HEK293T (cell line): ENCODE measurements at regions not wholly inside any gene's neighbourhood (a gene's known extent, or its start where the extent isn't known, plus 50 kb on each side); places are given as distances from the start of the nearest gene placed in this dataset.

Experiments used
- CTCF ChIA-PET: fragments of 350-600 bp; formaldehyde crosslinking; extraction: SDS; loops from one replicate; lab custom pipeline; 2021; ENCODE audit warnings: antibody characterized with exemption, inconsistent platforms; lab: Yijun Ruan, JAX
- POLR2A ChIA-PET: fragments of 350-600 bp; formaldehyde crosslinking; extraction: SDS; loops from one replicate; lab custom pipeline; 2020; ENCODE audit warnings: antibody characterized with exemption, inconsistent platforms; lab: Yijun Ruan, JAX
- DNase-seq: peaks from one replicate; pipeline ENCODE4 v3.0.0; 2012; ENCODE audit warnings: mixed read lengths; ENCODE audit errors: extremely low spot score
- ARNT ChIP-seq: fragments of 450-650 bp; IDR thresholded peaks from 2 replicates; pipeline ENCODE4 v1.6.1; 2017; ENCODE audit warnings: mild to moderate bottlenecking
- BHLHE40 ChIP-seq: fragments of 450-650 bp; IDR thresholded peaks from 2 replicates; pipeline ENCODE4 v1.6.1; 2016; ENCODE audit warnings: mild to moderate bottlenecking, moderate library complexity, borderline replicate concordance
- CTBP1 ChIP-seq: fragments of 450-650 bp; IDR thresholded peaks from 2 replicates; pipeline ENCODE4 v1.6.1; 2016; ENCODE audit warnings: borderline replicate concordance
- ELF4 ChIP-seq: fragments of 450-650 bp; IDR thresholded peaks from 2 replicates; pipeline ENCODE4 v1.6.1; 2017; ENCODE audit warnings: antibody characterized with exemption
- FOXA1 ChIP-seq: fragments of 450-650 bp; IDR thresholded peaks from 2 replicates; pipeline ENCODE4 v1.6.1; 2016; ENCODE audit warnings: mild to moderate bottlenecking
- FOXK2 ChIP-seq: fragments of 450-650 bp; IDR thresholded peaks from 2 replicates; pipeline ENCODE4 v1.6.1; 2016; ENCODE audit warnings: mild to moderate bottlenecking
- FOXM1 ChIP-seq: fragments of 450-650 bp; IDR thresholded peaks from 2 replicates; pipeline ENCODE4 v1.6.1; 2017; ENCODE audit warnings: mild to moderate bottlenecking, borderline replicate concordance
- HDGF ChIP-seq: fragments of 450-650 bp; IDR thresholded peaks from 2 replicates; pipeline ENCODE4 v1.6.1; 2017; ENCODE audit warnings: antibody characterized with exemption, borderline replicate concordance
- L3MBTL2 ChIP-seq: fragments of 450-650 bp; conservative IDR thresholded peaks from 2 replicates; pipeline ENCODE4 v1.6.1; 2016; ENCODE audit warnings: mild to moderate bottlenecking
- LEF1 ChIP-seq: fragments of 450-650 bp; IDR thresholded peaks from 2 replicates; pipeline ENCODE4 v1.6.1; 2017; ENCODE audit warnings: mild to moderate bottlenecking, borderline replicate concordance
- NFRKB ChIP-seq: fragments of 450-650 bp; IDR thresholded peaks from 2 replicates; pipeline ENCODE4 v1.6.1; 2016; ENCODE audit warnings: mild to moderate bottlenecking, moderate library complexity
- SP1 ChIP-seq: fragments of 450-650 bp; IDR thresholded peaks from 2 replicates; pipeline ENCODE4 v1.6.1; 2017
- SUZ12 ChIP-seq: fragments of 450-650 bp; IDR thresholded peaks from 2 replicates; pipeline ENCODE4 v1.6.1; 2016; ENCODE audit warnings: mild to moderate bottlenecking
- TARDBP ChIP-seq: fragments of 450-650 bp; IDR thresholded peaks from 2 replicates; pipeline ENCODE4 v1.6.1; 2016
- ZNF384 ChIP-seq: fragments of 450-650 bp; IDR thresholded peaks from 2 replicates; pipeline ENCODE4 v1.6.1; 2016
- TF ChIP-seq, protein P1 (sequence below): fragments of 450-650 bp; IDR thresholded peaks from 2 replicates; pipeline ENCODE4 v1.6.1; 2016

GRCh38 chr4:36841583-36842326 is 402.8 kb upstream of the NWD2 start:
- POLR2A ChIA-PET = no interaction called here
- no peak for DNase-seq

GRCh38 chr4:36844448-36844847 is 400.1 kb upstream of the NWD2 start:
- TF ChIP-seq ELF4 (no peak), FOXM1 (no peak), ARNT (no peak), TARDBP (no peak), L3MBTL2 (no peak), HDGF (no peak), ZNF384 (no peak), FOXA1 (no peak), SP1 (no peak), FOXK2 (no peak), BHLHE40 (no peak), LEF1 (no peak), CTBP1 (no peak), SUZ12 (no peak), NFRKB (no peak)
- TF ChIP-seq, protein P1, sequence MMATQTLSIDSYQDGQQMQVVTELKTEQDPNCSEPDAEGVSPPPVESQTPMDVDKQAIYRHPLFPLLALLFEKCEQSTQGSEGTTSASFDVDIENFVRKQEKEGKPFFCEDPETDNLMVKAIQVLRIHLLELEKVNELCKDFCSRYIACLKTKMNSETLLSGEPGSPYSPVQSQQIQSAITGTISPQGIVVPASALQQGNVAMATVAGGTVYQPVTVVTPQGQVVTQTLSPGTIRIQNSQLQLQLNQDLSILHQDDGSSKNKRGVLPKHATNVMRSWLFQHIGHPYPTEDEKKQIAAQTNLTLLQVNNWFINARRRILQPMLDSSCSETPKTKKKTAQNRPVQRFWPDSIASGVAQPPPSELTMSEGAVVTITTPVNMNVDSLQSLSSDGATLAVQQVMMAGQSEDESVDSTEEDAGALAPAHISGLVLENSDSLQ = no peak
- ChIA-PET CTCF (no interaction called here), POLR2A (no interaction called here)
- no peak for DNase-seq

More at GRCh38 chr4:36841583-36842326, 402.8 kb upstream of the NWD2 start:
- CTCF ChIA-PET = no interaction called here
- TF ChIP-seq LEF1 (no peak), ELF4 (no peak), FOXK2 (no peak), FOXM1 (no peak), BHLHE40 (no peak), ARNT (no peak), HDGF (no peak), NFRKB (no peak), TARDBP (no peak), L3MBTL2 (no peak), ZNF384 (no peak), FOXA1 (no peak), SP1 (no peak)
- TF ChIP-seq, protein P1 = no peak

DNA sequence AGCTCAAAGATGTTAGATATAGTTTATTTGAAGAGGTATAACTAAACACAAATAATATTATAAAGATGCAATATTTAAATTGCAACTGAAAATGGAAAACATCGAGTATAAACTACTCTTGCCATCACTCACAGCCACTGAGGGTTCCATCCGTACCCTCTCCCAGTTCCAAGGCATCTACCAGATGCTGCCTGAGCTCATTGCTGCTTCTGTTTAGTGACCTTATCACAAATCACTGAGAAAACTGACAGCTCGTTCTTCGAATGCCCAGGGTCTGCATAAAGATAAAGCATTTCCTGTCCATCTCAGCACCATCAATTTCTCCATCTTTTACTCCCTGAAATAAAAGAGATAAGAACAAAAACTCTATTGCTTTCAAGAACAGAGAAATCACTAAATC is 391.7 kb upstream of the NWD2 start:
- no peak for DNase-seq
- TF ChIP-seq LEF1 (no peak), CTBP1 (no peak), HDGF (no peak), SP1 (no peak), ARNT (no peak), FOXM1 (no peak), NFRKB (no peak), SUZ12 (no peak)
- ChIA-PET CTCF (interaction anchor here (0.6 kb wide), 1 partner anchor 715 kb away, joined by 3 read pairs; no protein-coding TSS in a partner anchor), POLR2A (no interaction called here)

- ChIA-PET CTCF (no interaction called here), POLR2A (no interaction called here)
- TF ChIP-seq FOXA1 = no peak
- TF ChIP-seq TARDBP = no peak
- no peak for TF ChIP-seq ZNF384
- TF ChIP-seq BHLHE40 = no peak
- no peak for TF ChIP-seq L3MBTL2
- no peak for DNase-seq
Observed at GRCh38 chr4:36854554-36854953, 390.0 kb upstream of the NWD2 start.

DNA sequence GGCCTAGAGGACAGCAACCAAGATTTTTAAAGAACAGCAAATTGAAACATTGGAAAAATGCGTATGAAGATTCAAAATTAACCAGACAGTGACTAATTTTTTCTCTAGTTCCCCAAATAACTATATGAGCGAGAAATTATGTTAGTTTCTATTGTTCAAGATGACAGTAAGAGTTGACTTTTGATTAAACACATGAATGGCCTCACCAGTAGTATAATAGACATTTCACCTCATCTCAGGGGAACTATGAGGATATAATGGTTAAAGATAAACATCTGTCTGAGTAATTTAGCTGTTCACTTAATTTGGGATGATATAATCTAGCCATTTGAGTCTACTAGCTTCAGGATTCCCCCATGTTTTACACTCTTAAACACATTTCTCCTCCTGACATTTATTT is 380.9 kb upstream of the NWD2 start:
- TF ChIP-seq NFRKB (no peak), FOXM1 (no peak), SUZ12 (no peak), FOXK2 (no peak), ELF4 (no peak), BHLHE40 (no peak), HDGF (no peak), TARDBP (no peak), L3MBTL2 (no peak), LEF1 (no peak)
- TF ChIP-seq, protein P1 = no peak
- POLR2A ChIA-PET = no interaction called here
- no peak for DNase-seq
- CTCF ChIA-PET = no interaction called here

GRCh38 chr4:36870121-36870520 is 374.4 kb upstream of the NWD2 start:
- ChIA-PET POLR2A (no interaction called here), CTCF (no interaction called here)
- TF ChIP-seq, protein P1 = no peak
- TF ChIP-seq FOXA1 (no peak), SUZ12 (no peak), CTBP1 (no peak), TARDBP (no peak), NFRKB (no peak), L3MBTL2 (no peak), FOXK2 (no peak), HDGF (no peak)
- no peak for DNase-seq
